ENCODE measurements at regions not wholly inside any gene's neighbourhood (a gene's known extent, or its start where the extent isn't known, plus 50 kb on each side); places are given as distances from the start of the nearest gene placed in this dataset.
"Not testable (repeated sequence)": the region's sequence is repeated elsewhere in the genome, so short reads cannot be mapped to it uniquely, and the experiment has no call there.

- intact Hi-C loops (cut with DNase I), result no loop called here
- no peak for DNase-seq (ENCODE audit: low spot score)
Measured at GRCh38 chr2:35116151-35116550, 1239.4 kb upstream of the CRIM1 start.

- intact Hi-C loops (cut with DNase I), result no loop called here
- DNase-seq (ENCODE audit: low spot score), result no peak
Measured at GRCh38 chr2:35114765-35115164, 1240.8 kb upstream of the CRIM1 start.

- DNase-seq (ENCODE audit: low spot score); intact Hi-C loops (cut with DNase I): not testable (repeated sequence)
Measured at GRCh38 chr2:35112367-35112766, 1243.2 kb upstream of the CRIM1 start.

- no peak for DNase-seq (ENCODE audit: low spot score)
- intact Hi-C loops (cut with DNase I), result no loop called here
Measured at GRCh38 chr2:35104309-35104708, 1251.3 kb upstream of the CRIM1 start.

- no peak for DNase-seq (ENCODE audit: low spot score)
- intact Hi-C loops (cut with DNase I), result no loop called here
Measured at GRCh38 chr2:35099342-35099741, 1256.2 kb upstream of the CRIM1 start.

GRCh38 chr2:35082072-35082471 lies 1273.5 kb upstream of the CRIM1 start:
- intact Hi-C loops (cut with DNase I), result no loop called here
- no peak for DNase-seq (ENCODE audit: low spot score)

- intact Hi-C loops (cut with DNase I), result no loop called here
- DNase-seq (ENCODE audit: low spot score), result no peak
Measured at GRCh38 chr2:35081622-35082015, 1274.0 kb upstream of the CRIM1 start.

- intact Hi-C loops (cut with DNase I), result no loop called here
- DNase-seq (ENCODE audit: low spot score), result no peak
Measured at GRCh38 chr2:35081001-35081621, 1274.5 kb upstream of the CRIM1 start.

GRCh38 chr2:35080231-35080910 lies 1275.2 kb upstream of the CRIM1 start:
- intact Hi-C loops (cut with DNase I), result no loop called here
- no peak for DNase-seq (ENCODE audit: low spot score)

GRCh38 chr2:35067420-35067819 lies 1288.2 kb upstream of the CRIM1 start:
- DNase-seq (ENCODE audit: low spot score), result no peak
- intact Hi-C loops (cut with DNase I), result no loop called here

GRCh38 chr2:35063836-35064235 lies 1291.7 kb upstream of the CRIM1 start:
- intact Hi-C loops (cut with DNase I), result no loop called here
- no peak for DNase-seq (ENCODE audit: low spot score)

GRCh38 chr2:35035883-35036282 lies 1319.7 kb upstream of the CRIM1 start:
- intact Hi-C loops (cut with DNase I), result no loop called here

GRCh38 chr2:35033748-35034147 lies 1321.8 kb upstream of the CRIM1 start:
- intact Hi-C loops (cut with DNase I), result no loop called here
- no peak for DNase-seq (ENCODE audit: low spot score)

More at GRCh38 chr2:35035883-35036282, 1319.7 kb upstream of the CRIM1 start:
- no peak for DNase-seq (ENCODE audit: low spot score)

GRCh38 chr2:35023545-35023944 lies 1332.0 kb upstream of the CRIM1 start:
- DNase-seq (ENCODE audit: low spot score), result no peak
- intact Hi-C loops (cut with DNase I), result no loop called here

GRCh38 chr2:35000453-35000852 lies 1355.1 kb upstream of the CRIM1 start:
- intact Hi-C loops (cut with DNase I), result no loop called here
- DNase-seq (ENCODE audit: low spot score), result no peak

GRCh38 chr2:34998741-34999140 lies 1356.8 kb upstream of the CRIM1 start:
- intact Hi-C loops (cut with DNase I), result no loop called here
- no peak for DNase-seq (ENCODE audit: low spot score)

- DNase-seq (ENCODE audit: low spot score), result no peak
- intact Hi-C loops (cut with DNase I), result no loop called here
Measured at GRCh38 chr2:34997779-34998178, 1357.8 kb upstream of the CRIM1 start.

GRCh38 chr2:34995196-34995595 lies 1360.4 kb upstream of the CRIM1 start:
- DNase-seq (ENCODE audit: low spot score), result no peak
- intact Hi-C loops (cut with DNase I), result no loop called here

GRCh38 chr2:34991508-34992274 lies 1363.9 kb upstream of the CRIM1 start:
- DNase-seq (ENCODE audit: low spot score), result no peak
- intact Hi-C loops (cut with DNase I), result no loop called here

GRCh38 chr2:34985474-34985873 lies 1370.1 kb upstream of the CRIM1 start:
- intact Hi-C loops (cut with DNase I), result no loop called here
- no peak for DNase-seq (ENCODE audit: low spot score)

- intact Hi-C loops (cut with DNase I), result no loop called here
- DNase-seq (ENCODE audit: low spot score), result no peak
Measured at GRCh38 chr2:34980689-34981088, 1374.9 kb upstream of the CRIM1 start.

Measured in cardiac septum (tissue), 1 donor.